NCI-H2227 treated with DMSO at 0.1 percent for 48 hours (cell line): ENCODE measurements at regions not wholly inside any gene's neighbourhood (a gene's known extent, or its start where the extent isn't known, plus 50 kb on each side); places are given as distances from the start of the nearest gene placed in this dataset.
"Not testable (repeated sequence)": the region's sequence is repeated elsewhere in the genome, so short reads cannot be mapped to it uniquely, and the experiment has no call there.

Source experiments
- DNase-seq: peaks from one replicate; lab custom pipeline; 2025; lab: John Stamatoyannopoulos, UW

GRCh38 chr5:124619121-124619520 is 127.3 kb downstream of the ZNF608 start:
- DNase-seq, result no peak

- DNase-seq, result no peak
Observed at GRCh38 chr5:124617787-124618186, 128.7 kb downstream of the ZNF608 start.

- DNase-seq, result no peak
Observed at GRCh38 chr5:124614836-124615385, 131.5 kb downstream of the ZNF608 start.

- no peak for DNase-seq
Observed at GRCh38 chr5:124614105-124614504, 132.3 kb downstream of the ZNF608 start.

- DNase-seq, result no peak
Observed at GRCh38 chr5:124613273-124613953, 133.0 kb downstream of the ZNF608 start.

GRCh38 chr5:124612023-124612422 is 134.4 kb downstream of the ZNF608 start:
- DNase-seq, result no peak

- not testable (repeated sequence) for DNase-seq
Observed at GRCh38 chr5:124611262-124611661, 135.2 kb downstream of the ZNF608 start.

- not testable (repeated sequence) for DNase-seq
Observed at GRCh38 chr5:124609685-124610084, 136.8 kb downstream of the ZNF608 start.

- DNase-seq, result no peak
Observed at GRCh38 chr5:124606543-124606942, 139.9 kb downstream of the ZNF608 start.

- no peak for DNase-seq
Observed at GRCh38 chr5:124606093-124606492, 140.3 kb downstream of the ZNF608 start.

- no peak for DNase-seq
Observed at GRCh38 chr5:124605541-124605940, 140.9 kb downstream of the ZNF608 start.

- no peak for DNase-seq
Observed at GRCh38 chr5:124604419-124604818, 142.0 kb downstream of the ZNF608 start.

GRCh38 chr5:124602925-124603650 is 143.4 kb downstream of the ZNF608 start:
- DNase-seq, result no peak

GRCh38 chr5:124599028-124599973 is 147.1 kb downstream of the ZNF608 start:
- DNase-seq, result no peak

GRCh38 chr5:124596595-124597421 is 149.6 kb downstream of the ZNF608 start:
- DNase-seq, result no peak

GRCh38 chr5:124593952-124594351 is 152.5 kb downstream of the ZNF608 start:
- DNase-seq, result no peak

GRCh38 chr5:124592891-124593290 is 153.5 kb downstream of the ZNF608 start:
- no peak for DNase-seq

GRCh38 chr5:124591583-124591982 is 154.9 kb downstream of the ZNF608 start:
- DNase-seq, result no peak

GRCh38 chr5:124590686-124591085 is 155.8 kb downstream of the ZNF608 start:
- no peak for DNase-seq

GRCh38 chr5:124587280-124587679 is 159.2 kb downstream of the ZNF608 start:
- no peak for DNase-seq

- no peak for DNase-seq
Observed at GRCh38 chr5:124584991-124585715, 161.3 kb downstream of the ZNF608 start.
